IMR-90 (cell line): ENCODE measurements at regions not wholly inside any gene's neighbourhood (a gene's known extent, or its start where the extent isn't known, plus 50 kb on each side); places are given as distances from the start of the nearest gene placed in this dataset.

Source experiments
- ATAC-seq: fragments of 200-7000 bp; cut with Tn5 transposase; 2 replicates; pipeline ENCODE4 v1.9.1; 2020; ENCODE audit warnings: low read depth, mild to moderate bottlenecking, moderate library complexity
- BruUV-seq: library from RNA; stranded (reverse); fragments of 400-500 nt; replicated peaks from 2 replicates; lab custom pipeline; 2021; lab: Mats Ljungman, UMichigan
- CTCF ChIA-PET: fragments of 300-600 bp; formaldehyde crosslinking; extraction: SDS; loops from one replicate; lab custom pipeline; 2021; ENCODE audit warnings: antibody characterized with exemption; lab: Yijun Ruan, JAX
- POLR2A ChIA-PET: fragments of 300-600 bp; sonication (Branson Sonifier 250); formaldehyde crosslinking; loops from one replicate; lab custom pipeline; 2022; ENCODE audit warnings: antibody characterized with exemption; ENCODE audit not compliant: unreplicated experiment; lab: Charles Lee
- DNase-seq: peaks from one replicate; pipeline ENCODE4 v3.0.0; 2013
- H2AFZ ChIP-seq: replicated peaks from 2 replicates; pipeline ENCODE3; 2013; ENCODE audit warnings: low read length, mild to moderate bottlenecking; ENCODE audit not compliant: poor library complexity
- H2AK5ac ChIP-seq: 2 replicates; pipeline ENCODE4 v1.6.1; 2013; ENCODE audit warnings: low read depth, low read length, inconsistent platforms
- H2AK9ac ChIP-seq: replicated peaks from 2 replicates; pipeline ENCODE3; 2013; ENCODE audit warnings: mild to moderate bottlenecking, low read depth, low read length, moderate library complexity; ENCODE audit not compliant: poor library complexity
- H2BK120ac ChIP-seq: 2 replicates; pipeline ENCODE4 v1.6.1; 2013; ENCODE audit warnings: low read depth, low read length, inconsistent platforms
- H2BK15ac ChIP-seq: 3 replicates; pipeline ENCODE4 v1.6.1; 2013; ENCODE audit warnings: low read depth, low read length, inconsistent platforms
- H2BK20ac ChIP-seq: 2 replicates; pipeline ENCODE4 v1.6.1; 2013; ENCODE audit warnings: low read depth, mild to moderate bottlenecking, inconsistent platforms, low read length, moderate library complexity
- H2BK5ac ChIP-seq: 2 replicates; pipeline ENCODE4 v1.6.1; 2013; ENCODE audit warnings: mild to moderate bottlenecking, low read depth, low read length, inconsistent platforms; ENCODE audit not compliant: poor library complexity, severe bottlenecking
- H3K14ac ChIP-seq: replicated peaks from 2 replicates; pipeline ENCODE4 v1.6.1; 2013; ENCODE audit warnings: low read depth, low read length, inconsistent platforms
- H3K18ac ChIP-seq: 2 replicates; pipeline ENCODE4 v1.6.1; 2013; ENCODE audit warnings: low read depth, low read length, control low read depth
- H3K23ac ChIP-seq: 2 replicates; pipeline ENCODE4 v1.6.1; 2013; ENCODE audit warnings: low read depth, low read length, inconsistent platforms
- H3K27ac ChIP-seq: 2 replicates; pipeline ENCODE4 v1.5.1; 2013; ENCODE audit warnings: mild to moderate bottlenecking, control low read depth, low read length; ENCODE audit not compliant: insufficient read depth
- H3K27me3 ChIP-seq: 2 replicates; pipeline ENCODE4 v1.6.1; 2013; ENCODE audit warnings: low read length; ENCODE audit not compliant: control insufficient read depth, insufficient read depth
- H3K36me3 ChIP-seq: 2 replicates; pipeline ENCODE4 v1.6.1; 2013; ENCODE audit warnings: low read length, mixed read lengths; ENCODE audit not compliant: control insufficient read depth, insufficient read depth
- H3K4ac ChIP-seq: 2 replicates; pipeline ENCODE4 v1.6.1; 2013; ENCODE audit warnings: low read depth, low read length, inconsistent platforms
- H3K4me1 ChIP-seq: 2 replicates; pipeline ENCODE4 v1.6.1; 2013; ENCODE audit warnings: low read length, mixed read lengths; ENCODE audit not compliant: control insufficient read depth, insufficient read depth
- H3K4me2 ChIP-seq: 2 replicates; pipeline ENCODE4 v1.6.1; 2013; ENCODE audit warnings: low read depth, mild to moderate bottlenecking, control low read depth, low read length, moderate library complexity
- H3K4me3 ChIP-seq: 2 replicates; pipeline ENCODE4 v1.5.1; 2013; ENCODE audit warnings: low read depth, mild to moderate bottlenecking, control low read depth, low read length, moderate library complexity; ENCODE audit not compliant: insufficient read depth
- H3K56ac ChIP-seq: 2 replicates; pipeline ENCODE4 v1.6.1; 2013; ENCODE audit warnings: low read length, inconsistent platforms; ENCODE audit not compliant: insufficient read depth; ENCODE audit errors: extremely low read depth
- H3K79me1 ChIP-seq, 2 experiments: 2 replicates each; pipeline ENCODE4 v1.6.1; 2013; ENCODE audit warnings: low read length in 2 of 2, inconsistent platforms in 1 of 2, low read depth in 1 of 2
- H3K9ac ChIP-seq: 2 replicates; pipeline ENCODE4 v1.6.1; 2013; ENCODE audit warnings: low read depth, low read length, control low read depth
- H3K9me1 ChIP-seq: 2 replicates; pipeline ENCODE4 v1.6.1; 2013; ENCODE audit warnings: low read length, inconsistent platforms; ENCODE audit not compliant: insufficient read depth
- H3K9me3 ChIP-seq: 2 replicates; pipeline ENCODE4 v1.6.1; 2013; ENCODE audit warnings: low read length; ENCODE audit not compliant: control insufficient read depth, insufficient read depth
- H4K20me1 ChIP-seq: 2 replicates; pipeline ENCODE4 v1.6.1; 2013; ENCODE audit warnings: low read length, inconsistent platforms; ENCODE audit not compliant: insufficient read depth
- H4K5ac ChIP-seq: 2 replicates; pipeline ENCODE4 v1.6.1; 2013; ENCODE audit warnings: mild to moderate bottlenecking, low read depth, low read length, control low read depth
- H4K8ac ChIP-seq, 2 experiments: 2 replicates each; pipeline ENCODE4 v1.6.1; 2013; ENCODE audit warnings: low read depth in 2 of 2, low read length in 2 of 2, control low read depth in 1 of 2, inconsistent platforms in 1 of 2
- H4K91ac ChIP-seq: 2 replicates; pipeline ENCODE4 v1.6.1; 2013; ENCODE audit warnings: low read depth, low read length, inconsistent platforms; ENCODE audit not compliant: insufficient read depth
- BHLHE40 ChIP-seq: fragments of 150-350 bp; IDR thresholded peaks from 2 replicates; pipeline ENCODE4 v1.6.1; 2016; ENCODE audit warnings: mild to moderate bottlenecking, low read depth, low read length
- CHD1 ChIP-seq: IDR thresholded peaks from 2 replicates; pipeline ENCODE4 v1.6.1; 2012; ENCODE audit warnings: low read depth, low read length, improper control_type of control experiment
- CTCF ChIP-seq: conservative IDR thresholded peaks from 2 replicates; pipeline ENCODE4 v1.5.1; 2012; ENCODE audit warnings: mild to moderate bottlenecking, low read depth, low read length, improper control_type of control experiment
- FOS ChIP-seq: fragments of 150-350 bp; IDR thresholded peaks from 2 replicates; pipeline ENCODE4 v1.6.1; 2016; ENCODE audit warnings: low read depth, low read length
- MAFK ChIP-seq: IDR thresholded peaks from 2 replicates; pipeline ENCODE4 v1.6.1; 2012; ENCODE audit warnings: low read depth, low read length, improper control_type of control experiment
- MXI1 ChIP-seq: IDR thresholded peaks from 2 replicates; pipeline ENCODE4 v1.6.1; 2012; ENCODE audit warnings: low read depth, mild to moderate bottlenecking, low read length, moderate library complexity, borderline replicate concordance
- NFE2L2 ChIP-seq: fragments of 150-350 bp; IDR thresholded peaks from 2 replicates; pipeline ENCODE4 v1.6.1; 2016; ENCODE audit warnings: low read depth, mild to moderate bottlenecking, low read length
- POLR2A ChIP-seq: IDR thresholded peaks from 2 replicates; pipeline ENCODE4 v1.6.1; 2012; ENCODE audit warnings: mild to moderate bottlenecking, low read depth, low read length
- RAD21 ChIP-seq: IDR thresholded peaks from 2 replicates; pipeline ENCODE4 v1.6.1; 2012; ENCODE audit warnings: low read length, improper control_type of control experiment
- RCOR1 ChIP-seq: IDR thresholded peaks from 2 replicates; pipeline ENCODE4 v1.6.1; 2012; ENCODE audit warnings: mild to moderate bottlenecking, low read length, improper control_type of control experiment; ENCODE audit not compliant: insufficient replicate concordance
- RFX5 ChIP-seq: IDR thresholded peaks from 2 replicates; pipeline ENCODE4 v1.8.0; 2012; ENCODE audit warnings: low read depth, mild to moderate bottlenecking, low read length, moderate library complexity
- SMC3 ChIP-seq: fragments of 150-350 bp; IDR thresholded peaks from 2 replicates; pipeline ENCODE4 v1.6.1; 2016; ENCODE audit warnings: low read depth, mild to moderate bottlenecking, antibody characterized with exemption, low read length, moderate library complexity
- USF2 ChIP-seq: fragments of 150-350 bp; IDR thresholded peaks from 2 replicates; pipeline ENCODE4 v1.6.1; 2017; ENCODE audit warnings: mild to moderate bottlenecking, antibody characterized with exemption, low read length, low read depth
- WGBS, 2 experiments: methylation state at CpG; one replicate each; pipeline versions ENCODE4 v1.1.5 to v1.1.7; 2013; ENCODE audit warnings: missing lambda C conversion rate in 2 of 2; ENCODE audit not compliant: insufficient read length in 1 of 2; ENCODE audit errors: extremely low coverage in 2 of 2; 5-methylcytosine and 5-hydroxymethylcytosine counted together
- dilution Hi-C: fragments of 300-500 bp; cut with HindIII; formaldehyde crosslinking; loops from one replicate; pipeline ENCODE4 v1.14.3; 2018; ENCODE audit warnings: low sequenced_read_pairs; ENCODE audit not compliant: unreplicated experiment
- in situ Hi-C: fragments of 300-500 bp; cut with MboI; formaldehyde crosslinking; loops from 3 replicates; pipeline ENCODE4 v1.14.3; 2019; ENCODE audit warnings: low sequenced_read_pairs, inconsistent platforms, mixed read lengths
- intact Hi-C: fragments of 100-400 bp; cut with micrococcal nuclease; formaldehyde crosslinking; loops from 2 replicates; pipeline ENCODE4 v1.10.0; 2022
- TF ChIP-seq, protein P1 (sequence below): fragments of 150-350 bp; IDR thresholded peaks from 2 replicates; pipeline ENCODE4 v1.6.1; 2016; ENCODE audit warnings: low read depth, mild to moderate bottlenecking, low read length, moderate library complexity, borderline replicate concordance

GRCh38 chr11:22555881-22556280 lies 69.7 kb downstream of the FANCF start:
- Histone ChIP-seq H3K4me3 (no peak overlapping the region), H3K4ac (no peak overlapping the region), H4K8ac (no peak overlapping the region), H4K91ac (no peak overlapping the region), H2AFZ (no peak overlapping the region), H3K14ac (no peak overlapping the region), H2BK5ac (no peak overlapping the region), H3K9me3 (no peaks in the 10 kb centered on the region), H3K79me1 (no peaks in the 10 kb centered on the region), H3K27me3 (no peaks in the 10 kb centered on the region), H3K4me2 (no peak overlapping the region), H3K36me3 (no peaks in the 10 kb centered on the region), H4K20me1 (no peaks in the 10 kb centered on the region), H2AK9ac (no peak overlapping the region), H4K5ac (no peak overlapping the region), H3K9me1 (no peaks in the 10 kb centered on the region), H3K23ac (no peak overlapping the region), H2BK120ac (no peak overlapping the region), H3K4me1 (no peaks in the 10 kb centered on the region), H3K9ac (no peak overlapping the region), H3K27ac (no peak overlapping the region), H2BK15ac (no peak overlapping the region), H2BK20ac (no peak overlapping the region), H3K18ac (no peak overlapping the region), H2AK5ac (no peak overlapping the region), H3K56ac (no peak overlapping the region)
- dilution Hi-C loops: no loop called here
- in situ Hi-C loops: no loop called here
- ChIA-PET POLR2A (interaction anchor here (0.6 kb wide), 1 partner anchor 72 kb away, joined by 7 read pairs; no protein-coding TSS in a partner anchor), CTCF (interaction anchor here (0.6 to 0.8 kb wide), 2 partner anchors 16 to 311 kb away, joined by 3 read pairs; no protein-coding TSS in a partner anchor)
- WGBS, 2 experiments: 60% methylated on average over 1 of the region's 1 CpG; no CpG with 5 or more reads in 1 of the 2 experiments
- intact Hi-C loops: no loop called here
- DNase-seq (no peak), ATAC-seq (no peak)
- BruUV-seq: no TSS peak
- TF ChIP-seq MXI1 (no peak), RCOR1 (no peak), CTCF (no peak), FOS (no peak), BHLHE40 (no peak), RFX5 (no peak), SMC3 (no peak), MAFK (no peak), POLR2A (no peak), CHD1 (no peak), NFE2L2 (no peak), RAD21 (no peak), USF2 (no peak)
- TF ChIP-seq, protein P1, sequence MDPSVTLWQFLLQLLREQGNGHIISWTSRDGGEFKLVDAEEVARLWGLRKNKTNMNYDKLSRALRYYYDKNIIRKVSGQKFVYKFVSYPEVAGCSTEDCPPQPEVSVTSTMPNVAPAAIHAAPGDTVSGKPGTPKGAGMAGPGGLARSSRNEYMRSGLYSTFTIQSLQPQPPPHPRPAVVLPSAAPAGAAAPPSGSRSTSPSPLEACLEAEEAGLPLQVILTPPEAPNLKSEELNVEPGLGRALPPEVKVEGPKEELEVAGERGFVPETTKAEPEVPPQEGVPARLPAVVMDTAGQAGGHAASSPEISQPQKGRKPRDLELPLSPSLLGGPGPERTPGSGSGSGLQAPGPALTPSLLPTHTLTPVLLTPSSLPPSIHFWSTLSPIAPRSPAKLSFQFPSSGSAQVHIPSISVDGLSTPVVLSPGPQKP: no peak
